CD14-positive monocyte (primary cell): ENCODE measurements at regions not wholly inside any gene's neighbourhood (a gene's known extent, or its start where the extent isn't known, plus 50 kb on each side); places are given as distances from the start of the nearest gene placed in this dataset.

Source experiments
- DNase-seq, 3 donors: peaks; one replicate each; pipeline ENCODE4 v3.0.0-alpha.2; 2011 to 2022
- H2AFZ ChIP-seq: 2 replicates; pipeline ENCODE4 v1.6.0; 2012; ENCODE audit warnings: mild to moderate bottlenecking, low read depth, low read length, inconsistent platforms; ENCODE audit not compliant: insufficient read depth, poor library complexity, severe bottlenecking
- H3K27ac ChIP-seq, 2 donors: 1 replicate in 1 of 2; 2 replicates in 1 of 2; pipeline ENCODE4 v1.5.1; 2012 to 2013; ENCODE audit warnings: low read length in 2 of 2, control low read depth in 1 of 2, inconsistent platforms in 1 of 2, low read depth in 1 of 2, mild to moderate bottlenecking in 1 of 2
- H3K27me3 ChIP-seq, 2 donors: one replicate each; pipeline versions ENCODE4 v1.6.0 to v1.6.1; 2011 to 2013; ENCODE audit warnings: low read length in 2 of 2; ENCODE audit not compliant: control insufficient read depth in 2 of 2, insufficient read depth in 2 of 2
- H3K36me3 ChIP-seq, 2 donors: replicated peaks in 1 of 2; 1 replicate in 1 of 2; 2 replicates in 1 of 2; pipeline versions ENCODE4 v1.5.1 to v1.6.1; 2012 to 2013; ENCODE audit warnings: low read length in 2 of 2, control low read depth in 1 of 2, inconsistent platforms in 1 of 2, mild to moderate bottlenecking in 1 of 2; ENCODE audit not compliant: insufficient read depth in 2 of 2, control insufficient read depth in 1 of 2
- H3K4me1 ChIP-seq, 2 donors: 1 replicate in 1 of 2; 2 replicates in 1 of 2; pipeline versions ENCODE4 v1.5.1 to v1.6.1; 2012 to 2013; ENCODE audit warnings: low read length in 2 of 2, control low read depth in 1 of 2, inconsistent platforms in 1 of 2, mild to moderate bottlenecking in 1 of 2, moderate library complexity in 1 of 2; ENCODE audit not compliant: insufficient read depth in 2 of 2, control insufficient read depth in 1 of 2
- H3K4me2 ChIP-seq: replicated peaks from 2 replicates; pipeline ENCODE3; 2012; ENCODE audit warnings: low read length, moderate library complexity, mild to moderate bottlenecking; ENCODE audit not compliant: poor library complexity, severe bottlenecking; ENCODE audit errors: extremely low read depth
- H3K4me3 ChIP-seq, 3 experiments: fragments of 200-600 bp in 1 of 3; sonication (generic) in 1 of 3; replicated peaks in 1 of 3; 1 replicate in 2 of 3; 2 replicates in 1 of 3; pipeline ENCODE4 v1.5.1; 2011 to 2013; ENCODE audit warnings: low read length in 3 of 3, mild to moderate bottlenecking in 3 of 3, control low read depth in 2 of 3, low read depth in 2 of 3, inconsistent platforms in 1 of 3, moderate library complexity in 1 of 3
- H3K79me2 ChIP-seq: 2 replicates; pipeline ENCODE4 v1.6.0; 2012; ENCODE audit warnings: mild to moderate bottlenecking, control low read depth, inconsistent platforms, low read length, moderate library complexity; ENCODE audit not compliant: insufficient read depth
- H3K9ac ChIP-seq: 2 replicates; pipeline ENCODE4 v1.6.0; 2017; ENCODE audit warnings: low read length, mild to moderate bottlenecking; ENCODE audit not compliant: insufficient read depth, poor library complexity, severe bottlenecking
- H3K9me3 ChIP-seq, 2 donors: replicated peaks in 1 of 2; 1 replicate in 1 of 2; 2 replicates in 1 of 2; pipeline versions ENCODE4 v1.5.1 to v1.6.1; 2012 to 2013; ENCODE audit warnings: low read length in 2 of 2, control low read depth in 1 of 2; ENCODE audit not compliant: control insufficient read depth in 1 of 2, insufficient read depth in 1 of 2
- H4K20me1 ChIP-seq: 2 replicates; pipeline ENCODE4 v1.6.0; 2012; ENCODE audit warnings: mild to moderate bottlenecking, low read length, control low read depth, moderate library complexity; ENCODE audit not compliant: insufficient read depth
- H3K27ac Mint-ChIP-seq, 7 donors: one replicate each; pipeline ENCODE4 v1.8.0; 2020; ENCODE audit warnings: mild to moderate bottlenecking in 7 of 7, mixed read lengths in 7 of 7, moderate library complexity in 6 of 7, inconsistent platforms in 2 of 7
- H3K27me3 Mint-ChIP-seq, 3 donors: one replicate each; pipeline ENCODE4 v1.8.0; 2021 to 2022; ENCODE audit warnings: low read depth in 3 of 3, mild to moderate bottlenecking in 3 of 3, mixed read lengths in 3 of 3, moderate library complexity in 3 of 3, inconsistent platforms in 1 of 3
- H3K36me3 Mint-ChIP-seq, 2 donors: one replicate each; pipeline ENCODE4 v1.8.0; 2020; ENCODE audit warnings: mixed read lengths in 2 of 2, inconsistent platforms in 1 of 2, mild to moderate bottlenecking in 1 of 2
- H3K4me1 Mint-ChIP-seq: one replicate; pipeline ENCODE4 v1.8.0; 2020; ENCODE audit warnings: mild to moderate bottlenecking, mixed read lengths
- H3K4me3 Mint-ChIP-seq, 2 donors: one replicate each; pipeline ENCODE4 v1.8.0; 2020; ENCODE audit warnings: mild to moderate bottlenecking in 2 of 2, mixed read lengths in 2 of 2, moderate library complexity in 1 of 2
- H3K9me3 Mint-ChIP-seq, 7 donors: one replicate each; pipeline ENCODE4 v1.8.0; 2020 to 2022; ENCODE audit warnings: mixed read lengths in 7 of 7, mild to moderate bottlenecking in 6 of 7, moderate library complexity in 6 of 7, inconsistent platforms in 2 of 7
- WGBS: methylation state at CpG from one replicate; pipeline ENCODE4 v1.1.5; 2013; ENCODE audit warnings: missing lambda C conversion rate; ENCODE audit not compliant: insufficient coverage; 5-methylcytosine and 5-hydroxymethylcytosine counted together
- intact Hi-C, 2 donors: fragments of 100-400 bp; cut with micrococcal nuclease; formaldehyde crosslinking; loops; one replicate each; pipeline versions ENCODE4 v1.15.0 to v1.15.1; 2023
- TF ChIP-seq, protein P1 (sequence below): fragments of 200-600 bp; IDR thresholded peaks from one replicate; pipeline ENCODE4 v1.8.0; 2022; ENCODE audit warnings: antibody characterized with exemption, mild to moderate bottlenecking

GRCh38 chr5:27612161-27612560 lies 573.8 kb upstream of the CDH9 start:
- Mint-ChIP-seq H3K4me3 (no peak overlapping the region), H3K4me1 (no peaks in the 10 kb centered on the region), H3K36me3 (no peaks in the 10 kb centered on the region), H3K27me3 (no peaks in the 10 kb centered on the region), H3K27ac (no peak overlapping the region), H3K9me3 (peaks cover 0 to 16% (median 5%) of the 10 kb centered on the region in 7 donors)
- H3K4me3 ChIP-seq = no peak overlapping the region
- no peak overlapping the region for H3K4me2 ChIP-seq
- no peak overlapping the region for H3K9ac ChIP-seq
- no peak overlapping the region for H2AFZ ChIP-seq
- intact Hi-C loops = no loop called here
- no CpG with 5 or more reads among the region's 3 CpGs for WGBS
- H3K27me3 ChIP-seq = no peaks in the 10 kb centered on the region
- no peak overlapping the region for H3K27ac ChIP-seq
- H4K20me1 ChIP-seq = no peaks in the 10 kb centered on the region
- no peaks in the 10 kb centered on the region for H3K4me1 ChIP-seq
- no peak for DNase-seq
- H3K9me3 ChIP-seq = peaks cover 5 to 8% of the 10 kb centered on the region in 2 donors
- H3K79me2 ChIP-seq = no peaks in the 10 kb centered on the region
- H3K36me3 ChIP-seq = no peaks in the 10 kb centered on the region
- TF ChIP-seq, protein P1, sequence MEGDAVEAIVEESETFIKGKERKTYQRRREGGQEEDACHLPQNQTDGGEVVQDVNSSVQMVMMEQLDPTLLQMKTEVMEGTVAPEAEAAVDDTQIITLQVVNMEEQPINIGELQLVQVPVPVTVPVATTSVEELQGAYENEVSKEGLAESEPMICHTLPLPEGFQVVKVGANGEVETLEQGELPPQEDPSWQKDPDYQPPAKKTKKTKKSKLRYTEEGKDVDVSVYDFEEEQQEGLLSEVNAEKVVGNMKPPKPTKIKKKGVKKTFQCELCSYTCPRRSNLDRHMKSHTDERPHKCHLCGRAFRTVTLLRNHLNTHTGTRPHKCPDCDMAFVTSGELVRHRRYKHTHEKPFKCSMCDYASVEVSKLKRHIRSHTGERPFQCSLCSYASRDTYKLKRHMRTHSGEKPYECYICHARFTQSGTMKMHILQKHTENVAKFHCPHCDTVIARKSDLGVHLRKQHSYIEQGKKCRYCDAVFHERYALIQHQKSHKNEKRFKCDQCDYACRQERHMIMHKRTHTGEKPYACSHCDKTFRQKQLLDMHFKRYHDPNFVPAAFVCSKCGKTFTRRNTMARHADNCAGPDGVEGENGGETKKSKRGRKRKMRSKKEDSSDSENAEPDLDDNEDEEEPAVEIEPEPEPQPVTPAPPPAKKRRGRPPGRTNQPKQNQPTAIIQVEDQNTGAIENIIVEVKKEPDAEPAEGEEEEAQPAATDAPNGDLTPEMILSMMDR = no peak

DNA sequence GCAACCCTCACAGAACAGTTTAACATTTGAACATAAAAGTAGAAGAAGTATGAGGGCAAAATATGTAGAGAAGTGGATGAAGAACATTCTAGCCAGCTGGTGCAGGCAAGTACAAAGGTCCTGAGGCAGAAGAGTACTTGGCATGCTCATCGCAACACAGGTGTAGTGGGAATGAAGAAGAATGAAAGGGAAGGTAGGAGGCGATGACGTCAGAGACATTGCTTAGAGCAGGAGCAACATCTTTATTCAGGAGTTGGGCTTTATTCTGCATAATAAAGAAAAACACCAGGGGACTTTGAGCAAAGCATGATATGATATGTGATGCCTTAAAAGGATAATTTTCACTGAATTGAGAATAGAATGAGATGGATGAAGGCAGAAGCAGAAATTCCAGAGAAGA lies 570.6 kb upstream of the CDH9 start:
- Histone ChIP-seq H3K4me1 (no peaks in the 10 kb centered on the region), H3K4me2 (no peak overlapping the region), H3K4me3 (no peak overlapping the region), H2AFZ (no peak overlapping the region), H3K27ac (no peak overlapping the region), H4K20me1 (no peaks in the 10 kb centered on the region), H3K9ac (no peak overlapping the region), H3K27me3 (no peaks in the 10 kb centered on the region), H3K79me2 (no peaks in the 10 kb centered on the region), H3K9me3 (no peaks in the 10 kb centered on the region), H3K36me3 (no peaks in the 10 kb centered on the region)
- WGBS = 96% methylated on average over 3 of the region's 3 CpGs
- TF ChIP-seq, protein P1 = no peak
- H3K4me1 Mint-ChIP-seq = no peaks in the 10 kb centered on the region
- intact Hi-C loops = no loop called here
- peaks cover 0 to 6% (median 2%) of the 10 kb centered on the region in 7 donors for H3K9me3 Mint-ChIP-seq
- H3K27me3 Mint-ChIP-seq = no peaks in the 10 kb centered on the region
- H3K27ac Mint-ChIP-seq = no peak overlapping the region
- no peaks in the 10 kb centered on the region for H3K36me3 Mint-ChIP-seq
- H3K4me3 Mint-ChIP-seq = no peak overlapping the region
- no peak for DNase-seq
